Stomach (tissue), 8 donors: ENCODE measurements at regions not wholly inside any gene's neighbourhood (a gene's known extent, or its start where the extent isn't known, plus 50 kb on each side); places are given as distances from the start of the nearest gene placed in this dataset.

Experiments
- DNase-seq, 2 donors: peaks; one replicate each; pipeline versions ENCODE4 v3.0.0 to v3.0.0-alpha.2; 2013 to 2019
- H3K27ac ChIP-seq, 5 donors: fragments of 200-600 bp in 4 of 5; sonication (generic) in 4 of 5; one replicate each; pipeline ENCODE4 v1.5.1; 2013 to 2019; ENCODE audit warnings: mild to moderate bottlenecking in 1 of 5, moderate library complexity in 1 of 5
- H3K27me3 ChIP-seq, 3 donors: fragments of 200-600 bp; sonication (generic); one replicate each; pipeline ENCODE4 v1.5.1; 2017 to 2019; ENCODE audit warnings: mixed run types in 1 of 3
- H3K36me3 ChIP-seq, 4 donors: fragments of 200-600 bp; sonication (generic); 1 replicate in 3 of 4; 2 replicates in 1 of 4; pipeline ENCODE4 v1.5.1; 2016 to 2019
- H3K4me1 ChIP-seq, 4 donors: fragments of 200-600 bp; sonication (generic); one replicate each; pipeline ENCODE4 v1.5.1; 2016 to 2019
- H3K4me3 ChIP-seq, 4 donors: fragments of 200-600 bp; sonication (generic) in 3 of 4; one replicate each; pipeline ENCODE4 v1.5.1; 2016 to 2019; ENCODE audit warnings: mild to moderate bottlenecking in 1 of 4
- H3K9me3 ChIP-seq, 4 donors: fragments of 200-600 bp; sonication (generic); one replicate each; pipeline ENCODE4 v1.5.1; 2016 to 2019
- CTCF ChIP-seq, 7 experiments: fragments of 450-650 bp in 4 of 7; fragments of 200-600 bp in 3 of 7; sonication (generic) in 3 of 7; IDR thresholded peaks; one replicate each; pipeline ENCODE4 v1.5.1; 2016 to 2019; ENCODE audit warnings: antibody characterized with exemption in 7 of 7, control low read depth in 2 of 7, mild to moderate bottlenecking in 1 of 7
- EP300 ChIP-seq: sonication (generic); formaldehyde crosslinking; IDR thresholded peaks from one replicate; pipeline ENCODE4 v1.6.1; 2017; ENCODE audit warnings: antibody characterized with exemption
- POLR2A ChIP-seq, 4 donors: fragments of 450-650 bp; IDR thresholded peaks; one replicate each; pipeline ENCODE4 v1.6.1; 2016; ENCODE audit warnings: antibody characterized with exemption in 4 of 4, control low read depth in 2 of 4, mild to moderate bottlenecking in 1 of 4, moderate library complexity in 1 of 4
- POLR2AphosphoS5 ChIP-seq, 3 donors: sonication (generic); formaldehyde crosslinking; IDR thresholded peaks; one replicate each; pipeline ENCODE4 v1.6.1; 2016; ENCODE audit warnings: antibody characterized with exemption in 3 of 3
- WGBS, 5 donors: extraction: QIAGEN DNeasy Blood & Tissue Kit in 3 of 5; methylation state at CpG; one replicate each; pipeline versions ENCODE4 v1.1.5 to v1.1.7; 2013 to 2018; 5-methylcytosine and 5-hydroxymethylcytosine counted together
- intact Hi-C: fragments of 100-400 bp; cut with DNase I; formaldehyde crosslinking; loops from one replicate; pipeline ENCODE4 v1.15.1; 2023; ENCODE audit warnings: low total_unique reads
- donor health status: healthy with polysubstance abuse.
- donor health status: Bipolar disorder and iron deficiency.
- donor health status: healthy.

- no peaks in the 10 kb centered on the region for H3K36me3 ChIP-seq
- TF ChIP-seq POLR2A (IDR thresholded peaks at IDR 0.05) = no peak
- no peak for TF ChIP-seq POLR2AphosphoS5 (IDR thresholded peaks at IDR 0.05)
- no peak for TF ChIP-seq EP300
- H3K27ac ChIP-seq = no peak overlapping the region
- no peaks in the 10 kb centered on the region for H3K27me3 ChIP-seq
- no peaks in the 10 kb centered on the region for H3K9me3 ChIP-seq
- intact Hi-C loops = no loop called here
- 89 to 94% (median 94%) methylated on average over 3 of the region's 3 CpGs for WGBS, 5 donors
- no peak overlapping the region for H3K4me3 ChIP-seq
- H3K4me1 ChIP-seq = peaks cover 0 to 18% (median 6%) of the 10 kb centered on the region in 4 donors
- no peak for DNase-seq
These were observed 125.0 kb downstream of the RAP2B start for GRCh38 chr3:153287017-153287416.

- H3K4me1 ChIP-seq = peaks cover 0 to 12% (median 3%) of the 10 kb centered on the region in 4 donors
- no peaks in the 10 kb centered on the region for H3K27me3 ChIP-seq
- H3K4me3 ChIP-seq = no peak overlapping the region
- intact Hi-C loops = no loop called here
- peak in 1 of 2 donors; percentile 12 for DNase-seq
- H3K9me3 ChIP-seq = no peaks in the 10 kb centered on the region
- WGBS, 5 donors = 67 to 84% (median 75%) methylated on average over 3 of the region's 3 CpGs
- no peak overlapping the region for H3K27ac ChIP-seq
- TF ChIP-seq CTCF (IDR thresholded peaks at IDR 0.05) (no peak), EP300 (no peak), POLR2A (IDR thresholded peaks at IDR 0.05) (no peak), POLR2AphosphoS5 (IDR thresholded peaks at IDR 0.05) (no peak)
- no peaks in the 10 kb centered on the region for H3K36me3 ChIP-seq
These were observed 127.3 kb downstream of the RAP2B start for GRCh38 chr3:153289334-153289808.

GRCh38 chr3:153290268-153291015, 128.4 kb downstream of the RAP2B start:
- 39 to 75% (median 54%) methylated on average over 1 of the region's 1 CpG for WGBS, 5 donors
- Histone ChIP-seq H3K36me3 (no peaks in the 10 kb centered on the region), H3K27me3 (no peaks in the 10 kb centered on the region), H3K27ac (no peak overlapping the region), H3K9me3 (no peaks in the 10 kb centered on the region), H3K4me1 (peaks cover 0 to 3% (median under 1%) of the 10 kb centered on the region in 4 donors), H3K4me3 (no peak overlapping the region)
- intact Hi-C loops = no loop called here
- peak in 1 of 2 donors; percentile 17 for DNase-seq
- TF ChIP-seq CTCF (IDR thresholded peaks at IDR 0.05) = no peak
- TF ChIP-seq EP300 = no peak
- TF ChIP-seq POLR2AphosphoS5 (IDR thresholded peaks at IDR 0.05) = no peak
- TF ChIP-seq POLR2A (IDR thresholded peaks at IDR 0.05) = no peak

- Histone ChIP-seq H3K4me3 (no peak overlapping the region), H3K9me3 (no peaks in the 10 kb centered on the region), H3K36me3 (no peaks in the 10 kb centered on the region), H3K27me3 (no peaks in the 10 kb centered on the region), H3K4me1 (no peaks in the 10 kb centered on the region), H3K27ac (no peak overlapping the region)
- TF ChIP-seq CTCF (IDR thresholded peaks at IDR 0.05) (peak in 2 of 7 experiments; percentile 5 to 27), EP300 (no peak)
- 41 to 58% (median 52%) methylated on average over 3 of the region's 3 CpGs for WGBS, 5 donors
- intact Hi-C loops = no loop called here
- peak in 1 of 2 donors; percentile 19 for DNase-seq
These were observed 129.1 kb downstream of the RAP2B start for GRCh38 chr3:153291059-153291685.
